CD4-positive, alpha-beta T cell treated with Interleukin-12 subunit alpha and Interleukin-12 subunit beta, for 1 hour (primary cell): ENCODE measurements at regions not wholly inside any gene's neighbourhood (a gene's known extent, or its start where the extent isn't known, plus 50 kb on each side); places are given as distances from the start of the nearest gene placed in this dataset.
A peak's percentile ranks its signal among the peaks of the same experiment; 100 is the strongest.

Experiments
- DNase-seq: peaks from one replicate; pipeline ENCODE4 v3.0.0-alpha.2; 2020

DNA sequence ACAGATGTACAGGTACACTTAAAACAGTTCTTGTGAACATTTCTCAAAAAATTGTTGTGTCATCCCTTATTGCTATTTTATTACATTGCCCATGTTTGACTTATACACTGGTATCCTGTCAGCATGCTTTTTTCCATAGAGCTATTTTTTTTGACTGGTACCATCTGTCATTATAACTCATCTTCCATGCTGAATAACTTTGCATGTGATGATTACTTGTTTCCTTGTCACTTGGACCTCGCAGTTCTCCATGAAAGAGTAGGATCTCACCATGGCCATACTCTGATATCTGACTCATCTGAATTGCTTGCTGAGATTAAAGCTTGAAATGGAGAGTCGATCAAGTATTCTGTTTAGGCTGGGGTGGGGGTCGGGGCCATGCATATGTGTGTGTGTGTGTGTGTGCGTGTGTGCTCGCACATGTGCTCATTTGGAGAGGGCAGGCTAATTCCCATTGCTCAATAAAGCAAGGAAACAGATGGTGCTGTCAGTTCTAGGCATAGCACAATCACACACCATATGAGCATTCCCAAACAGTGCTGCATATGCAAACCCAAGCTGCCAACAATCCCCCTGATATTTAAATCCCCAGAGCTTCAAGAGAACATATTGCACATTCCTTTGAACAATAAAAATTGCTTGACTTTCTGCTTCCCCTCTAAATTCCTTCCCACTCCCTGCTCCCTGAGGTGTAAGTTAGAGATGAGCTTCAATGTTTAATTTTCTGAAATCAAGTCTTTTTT lies 62.9 kb downstream of the NHLRC3 start:
- no peak for DNase-seq

DNA sequence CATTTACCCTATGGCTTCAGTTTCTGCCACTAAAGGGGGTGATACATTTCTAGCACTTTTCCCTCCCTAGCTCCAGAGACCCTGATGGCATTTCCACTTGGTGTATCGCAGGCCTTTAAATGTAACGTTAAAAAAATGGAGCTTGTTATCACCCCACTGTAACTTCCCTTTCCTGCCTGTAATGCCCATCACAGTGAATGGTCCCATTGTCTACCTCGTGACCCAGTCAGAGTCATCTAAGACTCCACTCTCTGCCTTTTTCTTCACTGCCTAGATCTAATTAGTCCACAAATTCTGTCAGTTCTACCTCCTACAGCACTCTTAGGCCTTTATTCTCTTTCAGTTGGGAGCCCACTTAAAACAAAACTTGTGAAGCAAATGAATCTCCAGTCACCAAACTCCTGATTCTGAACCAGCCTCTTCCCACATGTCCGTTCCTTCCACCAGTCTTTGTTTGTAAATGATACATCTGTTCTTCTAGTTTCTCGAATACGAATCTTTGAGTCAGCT lies 64.8 kb downstream of the NHLRC3 start:
- no peak for DNase-seq

DNA sequence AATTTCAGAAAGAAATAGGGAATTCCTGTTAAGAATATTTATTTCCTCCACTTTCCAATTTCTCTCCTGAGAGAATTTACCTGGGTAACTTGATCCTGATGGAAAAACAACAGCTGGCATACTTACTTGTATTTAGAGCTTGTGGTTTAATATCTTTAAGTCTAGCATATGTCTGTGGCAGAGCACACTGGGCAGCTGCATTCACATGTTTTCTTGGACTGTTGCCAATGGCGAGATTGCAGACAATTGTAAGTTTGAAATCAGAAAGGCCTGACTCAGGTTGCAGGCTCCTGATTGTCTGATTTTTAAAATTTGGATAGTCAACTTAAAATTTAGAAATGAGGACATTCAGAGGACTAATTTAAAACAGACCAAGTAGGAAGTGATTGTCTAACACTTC lies 66.9 kb downstream of the NHLRC3 start:
- no peak for DNase-seq

DNA sequence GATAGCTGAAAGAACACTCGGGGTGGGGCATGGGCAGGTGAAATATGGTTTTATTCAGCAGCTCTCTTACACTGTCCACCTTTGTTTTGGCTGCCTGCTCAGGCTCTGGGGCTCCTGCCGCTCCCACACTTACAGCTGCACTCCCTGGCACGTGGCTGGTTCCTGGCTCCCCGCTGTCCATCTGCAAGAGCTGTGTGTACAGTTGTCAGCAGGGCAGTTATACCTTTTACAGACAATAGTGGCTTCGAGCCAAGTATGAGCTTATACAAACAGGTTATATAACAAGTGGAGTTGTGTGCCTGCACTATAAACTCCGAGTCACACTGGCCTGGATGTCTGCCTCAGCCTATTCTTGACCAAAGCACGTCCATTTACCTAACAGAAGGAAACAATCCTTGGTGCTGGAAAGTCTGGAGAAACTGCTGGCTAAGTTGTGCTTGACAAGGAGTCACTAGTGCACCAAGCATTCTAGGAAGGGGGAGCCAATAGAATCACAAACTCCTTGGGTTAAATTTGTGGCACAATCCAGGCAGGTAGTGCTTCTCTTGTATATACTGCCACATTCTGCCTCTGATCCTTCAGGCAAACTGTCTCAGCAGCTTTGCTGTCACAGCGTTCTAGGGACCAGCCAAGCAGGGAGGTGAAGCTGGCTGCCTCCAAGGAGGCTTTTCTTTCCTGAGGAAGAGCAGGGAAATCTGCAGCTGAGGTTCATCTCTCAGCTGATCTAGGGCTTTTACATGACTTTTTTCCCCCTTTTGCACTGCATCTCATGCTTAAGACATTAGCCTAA lies 68.2 kb downstream of the NHLRC3 start:
- DNase-seq = no peak

DNA sequence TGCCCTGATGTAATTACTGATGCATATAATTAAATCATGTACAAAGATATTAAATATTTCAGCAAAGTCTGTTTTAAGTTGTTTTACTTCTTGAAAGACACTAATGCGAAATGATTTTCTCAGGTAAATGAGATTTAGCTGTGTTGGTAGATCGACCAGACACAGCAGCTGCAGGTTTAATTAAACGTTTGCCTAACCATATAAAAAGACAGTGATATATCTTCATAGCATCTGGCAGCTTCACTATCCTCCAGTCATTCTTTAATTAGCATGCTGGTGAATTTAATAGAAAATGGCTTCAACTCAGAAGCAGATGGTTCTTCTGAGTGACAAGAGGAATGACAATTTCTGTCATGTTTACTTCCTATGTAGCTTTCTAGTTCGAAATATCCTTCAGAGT lies 69.3 kb downstream of the NHLRC3 start:
- DNase-seq = no peak

DNA sequence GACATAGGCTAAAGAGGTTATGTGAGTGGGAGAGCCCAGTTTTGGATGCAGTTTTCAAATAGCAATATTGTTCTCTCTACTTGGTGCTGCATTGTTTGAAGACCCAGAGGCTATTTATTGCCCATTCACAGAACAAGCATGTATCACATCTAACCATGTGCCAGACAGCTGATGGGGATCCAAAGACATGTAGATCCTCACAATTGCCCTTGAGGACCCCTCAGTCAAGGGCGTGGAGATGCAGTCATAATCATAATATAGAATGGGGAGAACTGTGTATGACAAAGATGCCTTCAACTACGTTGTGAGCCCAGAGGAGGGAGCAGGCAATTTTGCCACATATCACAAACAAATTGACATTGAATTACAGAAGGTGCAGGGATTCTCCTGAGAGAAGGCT lies 70.5 kb downstream of the NHLRC3 start:
- DNase-seq = no peak

DNA sequence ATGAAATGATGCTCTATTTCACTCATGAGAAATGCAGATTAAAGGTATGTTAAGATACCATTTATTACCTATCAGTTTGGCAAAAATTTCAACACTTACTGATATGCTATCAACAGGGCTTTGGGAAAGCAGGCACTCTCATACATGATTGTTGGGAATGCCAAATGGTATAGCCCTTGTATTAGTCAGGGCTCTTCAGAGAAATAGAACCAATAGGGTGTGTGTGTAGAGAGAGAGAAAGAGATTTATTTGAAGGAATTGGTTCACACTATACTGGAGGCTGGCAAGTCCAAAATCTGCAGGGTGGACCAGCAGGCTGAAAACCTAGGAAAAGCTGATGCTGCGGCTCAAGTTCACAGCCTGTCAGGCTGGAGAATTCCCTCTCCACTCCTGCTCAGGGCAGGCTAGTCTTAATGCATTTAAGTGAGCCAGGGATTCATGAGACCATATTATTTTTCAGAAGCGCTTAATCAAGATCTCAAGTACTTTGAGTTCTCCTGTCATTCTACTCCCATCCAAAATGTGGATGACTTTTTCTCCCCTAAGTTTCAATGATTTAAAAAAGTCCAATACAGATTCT lies 72.4 kb downstream of the NHLRC3 start:
- no peak for DNase-seq

DNA sequence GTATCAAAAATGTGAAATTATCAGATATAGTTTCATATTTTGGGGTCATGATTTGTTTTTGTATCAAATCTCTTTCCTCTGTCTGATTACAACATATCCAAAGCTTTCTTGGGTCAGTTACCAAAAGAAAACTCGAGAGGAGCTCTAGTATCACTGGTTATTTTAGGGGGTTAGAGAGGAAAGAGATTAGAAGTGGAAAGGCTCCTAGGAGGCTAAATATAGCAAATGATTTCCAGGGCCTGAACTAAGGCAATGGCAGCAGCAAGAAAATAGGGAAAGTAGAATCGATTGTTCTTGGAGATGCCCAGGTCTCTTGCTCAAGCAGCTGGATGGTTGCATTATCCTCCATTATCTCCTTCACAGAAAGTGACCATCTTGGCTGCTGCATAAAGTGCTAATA lies 72.9 kb downstream of the NHLRC3 start:
- DNase-seq = no peak

DNA sequence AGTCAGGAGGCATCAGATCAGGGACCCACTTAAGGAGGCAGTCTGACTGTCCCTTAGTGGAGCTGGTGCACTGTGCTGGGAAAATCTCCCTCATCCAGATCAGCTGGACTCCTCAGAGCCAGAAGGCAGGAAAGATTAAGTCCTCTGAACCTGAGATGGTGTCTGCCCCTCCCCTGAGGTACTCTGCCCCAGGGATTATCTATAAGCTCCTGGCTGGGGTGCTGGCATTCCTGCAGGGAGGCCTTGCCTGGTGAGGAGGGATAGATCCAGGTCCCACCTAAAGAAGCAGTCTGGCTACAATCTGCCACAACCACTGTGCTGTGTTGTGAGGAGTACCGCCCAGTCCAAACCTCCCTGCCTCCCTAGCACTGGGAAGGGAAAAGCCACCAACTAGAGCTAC lies 81.2 kb downstream of the NHLRC3 start:
- DNase-seq = no peak

DNA sequence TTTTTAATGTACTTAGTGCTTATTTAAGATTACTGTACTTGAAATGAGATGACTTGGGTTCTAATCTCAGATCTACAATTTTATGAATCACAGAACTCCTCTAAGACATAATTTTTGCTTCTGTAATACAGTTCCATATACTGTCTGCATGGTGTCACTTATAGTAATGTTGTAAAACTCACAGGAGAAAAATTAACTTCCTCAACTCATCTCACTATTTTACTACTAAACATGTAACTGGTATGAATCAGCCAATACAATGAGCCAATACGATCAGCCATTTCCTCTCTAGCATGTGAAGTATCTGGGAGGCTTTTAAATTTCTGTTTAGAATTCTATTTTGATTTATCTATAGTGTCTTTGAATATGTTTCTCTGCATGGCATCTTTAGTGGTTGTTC lies 85.3 kb downstream of the NHLRC3 start:
- no peak for DNase-seq

DNA sequence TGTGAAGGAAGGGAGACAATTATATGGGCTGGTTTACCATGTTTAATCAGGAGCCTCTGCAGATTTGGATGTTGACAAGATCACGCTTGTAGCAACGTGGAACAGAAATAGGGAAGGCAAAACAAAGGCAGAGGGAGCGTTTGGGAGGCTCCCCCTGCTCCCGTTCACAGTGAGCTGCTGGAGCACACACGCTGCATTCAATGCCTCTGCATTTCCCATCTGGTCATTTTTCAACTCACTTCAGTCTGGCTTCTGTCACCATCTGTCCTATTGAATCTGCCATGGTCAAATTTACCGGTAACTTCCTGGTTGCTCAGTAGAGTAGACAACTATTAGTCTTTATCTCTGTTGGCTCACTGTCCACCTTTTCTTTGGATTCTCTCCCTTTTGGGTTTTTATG lies 91.0 kb downstream of the NHLRC3 start:
- DNase-seq = no peak

DNA sequence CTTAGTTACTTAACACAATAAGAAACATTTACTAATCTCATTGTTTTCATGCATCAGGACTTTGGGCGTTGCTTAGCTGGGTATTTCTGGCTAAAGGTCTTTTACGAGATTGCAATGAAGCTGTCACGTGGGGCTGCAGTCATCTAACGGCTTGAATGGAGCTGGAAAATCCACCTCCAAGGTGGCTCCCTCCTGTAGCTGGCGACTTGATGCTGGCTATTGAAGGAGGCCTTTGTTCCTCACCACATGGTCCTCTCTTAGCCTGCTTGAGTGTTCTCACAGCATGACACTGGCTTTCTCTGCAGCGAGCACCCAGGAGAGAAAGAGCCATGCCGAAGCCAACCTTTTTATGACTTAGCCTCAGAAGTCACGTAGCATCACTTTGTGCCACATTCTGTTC lies 92.0 kb downstream of the NHLRC3 start:
- DNase-seq = no peak

DNA sequence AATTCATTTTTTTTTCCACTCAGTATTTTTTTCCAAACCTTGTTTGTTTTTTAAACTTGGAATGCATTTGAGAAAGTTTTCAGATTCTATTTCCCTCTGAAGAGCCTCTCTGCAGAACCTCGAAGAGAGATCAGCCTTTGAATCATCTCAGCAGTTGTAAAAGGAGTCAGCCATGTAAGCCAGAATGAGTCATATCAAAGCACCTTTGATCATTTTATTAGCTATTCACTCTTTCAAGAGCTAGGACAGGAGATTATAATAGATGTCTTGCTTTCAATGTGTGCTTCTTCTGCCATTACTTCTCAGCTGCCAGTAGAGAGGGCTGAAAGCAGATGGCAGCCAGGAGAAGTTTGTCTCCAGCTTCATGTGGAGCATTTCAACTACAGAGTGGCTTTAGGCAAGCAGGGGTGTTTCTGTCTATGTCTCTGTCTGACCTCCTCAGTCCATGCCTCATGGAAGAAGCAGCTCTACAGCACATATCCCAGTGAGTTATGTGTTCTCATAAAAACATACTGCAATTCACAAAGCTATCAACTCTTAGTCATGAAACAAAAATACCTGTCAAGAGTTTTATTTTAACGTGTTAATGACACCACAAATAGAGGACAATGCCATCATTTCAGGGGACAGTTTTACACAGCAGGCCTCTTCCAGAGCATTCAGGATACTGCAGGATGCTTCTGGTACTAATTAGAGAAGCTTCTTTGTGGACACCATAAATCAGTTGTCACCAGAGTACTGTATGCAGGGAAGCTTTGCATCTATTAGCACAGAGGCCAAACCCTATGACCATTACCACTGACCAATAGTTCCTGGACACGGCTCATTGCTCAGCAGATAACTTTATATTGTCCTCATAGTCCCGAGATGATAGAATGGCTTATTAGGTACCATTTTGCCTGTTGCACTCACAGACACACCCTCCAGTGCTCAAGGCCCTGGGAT lies 94.3 kb downstream of the NHLRC3 start:
- no peak for DNase-seq

DNA sequence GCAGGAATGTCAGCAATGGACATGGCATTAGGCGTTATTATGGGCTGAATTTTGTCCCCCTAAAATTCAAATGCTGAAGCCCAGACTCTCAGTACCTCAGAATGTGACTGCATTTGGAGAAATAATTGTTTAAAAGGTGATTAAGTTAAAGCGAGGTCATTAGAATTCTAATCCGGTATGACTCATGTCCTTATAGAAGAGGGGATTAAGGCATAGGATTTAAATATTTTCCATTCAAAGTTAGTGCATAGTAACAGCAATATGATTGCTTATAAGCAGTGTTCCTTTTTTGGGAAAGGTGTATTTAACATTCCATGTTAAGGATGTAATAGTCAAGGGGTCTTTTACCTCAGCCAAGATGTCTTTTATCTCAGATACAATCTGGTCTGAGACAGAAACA lies 95.5 kb downstream of the NHLRC3 start:
- no peak for DNase-seq

DNA sequence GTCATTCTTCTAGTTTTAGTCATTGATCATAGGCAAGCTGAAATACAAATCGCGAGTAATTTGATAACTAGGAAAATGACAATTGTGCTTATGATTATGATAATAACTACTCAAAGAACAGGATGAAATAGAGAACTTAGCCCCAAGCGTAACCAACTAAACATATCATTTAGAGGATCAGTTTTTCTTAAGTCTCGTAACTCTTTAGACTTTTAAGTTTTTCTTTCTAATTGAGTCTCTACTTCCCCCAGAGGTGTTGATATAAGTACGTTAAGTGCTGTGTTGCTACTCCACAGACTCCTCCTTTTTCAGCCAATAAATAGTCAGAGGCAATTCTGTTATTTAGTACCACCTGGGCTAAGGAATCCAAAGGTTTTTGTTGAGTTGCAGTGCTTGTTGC lies 96.3 kb downstream of the NHLRC3 start:
- DNase-seq = no peak

DNA sequence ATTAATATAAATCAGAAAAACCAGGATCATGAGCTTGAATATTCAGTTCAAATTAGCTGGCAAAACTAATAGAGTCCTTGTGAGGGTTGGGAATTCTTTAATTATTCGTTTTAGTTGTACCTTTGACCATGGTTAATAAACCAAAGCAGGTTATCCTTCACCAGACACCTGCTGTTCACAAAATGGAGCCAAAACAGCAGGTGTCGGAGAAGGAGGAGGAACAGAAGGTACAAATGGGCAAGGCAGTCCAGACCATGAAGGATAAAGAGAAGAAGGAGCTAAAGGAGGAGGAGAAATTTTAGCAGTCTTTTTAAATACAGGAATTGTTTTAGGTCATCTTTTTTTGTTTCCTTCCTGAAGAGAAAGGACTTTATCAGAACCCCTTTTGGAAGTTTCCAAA lies 106.1 kb downstream of the NHLRC3 start:
- DNase-seq = no peak

DNA sequence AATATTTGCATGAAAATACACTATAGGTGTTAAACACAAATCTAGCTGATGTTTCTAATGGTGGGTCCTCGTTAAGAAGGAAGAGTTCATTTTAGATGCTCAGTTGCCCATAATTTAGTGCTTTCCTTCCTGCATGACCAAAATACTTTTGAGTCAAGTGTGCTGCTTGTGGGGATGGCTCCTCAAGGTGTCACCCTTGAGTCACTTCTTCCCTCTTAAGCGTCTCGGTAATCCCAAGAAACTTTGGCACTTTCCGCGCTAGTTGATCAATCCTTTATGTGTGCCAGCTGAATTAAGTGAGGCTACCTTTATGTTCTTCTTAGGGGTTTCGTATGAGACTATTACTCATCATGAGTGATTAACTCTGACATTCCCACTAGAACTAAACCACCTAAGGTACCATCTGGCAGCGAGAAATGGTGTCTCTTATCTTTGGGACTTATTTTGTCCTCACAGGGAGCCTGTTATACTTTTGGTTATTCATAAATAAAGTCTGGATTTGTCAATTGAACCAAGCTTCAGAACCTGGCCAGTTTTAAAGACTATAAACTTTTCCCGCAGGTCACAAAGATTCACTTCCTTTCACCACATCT lies 106.8 kb downstream of the NHLRC3 start:
- peak; percentile 8 for DNase-seq

DNA sequence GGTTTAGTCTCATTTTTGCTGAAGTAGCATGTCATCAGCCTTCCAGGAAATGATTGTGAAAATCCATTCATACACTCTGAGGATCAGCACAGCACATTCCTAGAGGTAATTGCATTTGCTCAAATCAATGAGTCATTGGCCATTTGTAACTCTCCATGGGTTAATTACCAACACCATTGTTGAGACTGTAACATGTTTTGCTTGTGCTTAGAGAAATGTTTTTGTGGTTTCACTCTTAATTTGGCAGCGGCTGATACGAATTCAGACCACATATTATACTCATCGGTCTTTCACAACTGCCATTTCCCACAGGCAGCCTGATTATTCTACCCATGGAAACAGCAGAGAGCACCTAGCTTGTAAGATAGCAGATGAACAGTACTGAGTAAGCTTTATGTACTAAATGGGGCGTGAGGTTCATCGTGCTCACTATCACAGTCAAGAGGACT lies 110.3 kb downstream of the NHLRC3 start:
- DNase-seq = no peak

DNA sequence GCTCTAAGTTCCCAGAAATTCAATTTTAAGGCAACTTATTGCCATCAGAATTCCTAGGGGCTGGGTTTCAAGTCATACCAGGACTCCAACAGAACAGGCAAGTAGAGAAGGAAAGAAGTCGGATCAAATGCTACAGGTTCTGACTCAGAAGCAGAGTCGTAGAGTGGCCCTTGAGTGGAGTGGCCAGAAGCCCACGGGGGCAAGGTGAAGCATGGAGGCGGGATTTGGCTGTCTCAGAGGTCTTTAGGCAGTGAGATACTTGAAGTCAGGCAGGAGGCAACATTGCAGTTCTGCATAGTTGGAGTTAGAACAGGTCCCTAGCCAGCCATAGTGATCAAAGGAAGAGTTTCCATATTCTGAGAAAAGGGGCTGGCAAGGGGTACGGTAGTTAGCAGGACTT lies 111.6 kb downstream of the NHLRC3 start:
- no peak for DNase-seq

DNA sequence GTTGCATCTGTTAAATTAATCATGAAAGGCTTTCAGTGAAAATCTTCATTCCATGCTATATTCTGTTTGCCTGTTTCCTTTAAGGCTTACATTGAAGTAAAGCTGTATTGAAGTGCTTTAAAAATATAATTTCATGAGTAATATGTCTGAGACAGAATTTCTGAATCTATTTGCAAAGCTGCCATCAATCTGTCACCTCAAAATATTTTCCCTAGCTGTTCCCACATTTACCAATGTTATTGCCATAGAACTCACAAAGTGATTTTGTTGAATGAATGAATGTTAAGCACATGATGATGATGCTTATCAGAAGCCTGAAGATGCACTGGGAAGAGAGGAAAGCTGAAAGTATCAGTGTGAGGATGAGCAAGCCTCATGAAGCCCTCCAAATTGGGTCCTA lies 115.8 kb downstream of the NHLRC3 start:
- no peak for DNase-seq

DNA sequence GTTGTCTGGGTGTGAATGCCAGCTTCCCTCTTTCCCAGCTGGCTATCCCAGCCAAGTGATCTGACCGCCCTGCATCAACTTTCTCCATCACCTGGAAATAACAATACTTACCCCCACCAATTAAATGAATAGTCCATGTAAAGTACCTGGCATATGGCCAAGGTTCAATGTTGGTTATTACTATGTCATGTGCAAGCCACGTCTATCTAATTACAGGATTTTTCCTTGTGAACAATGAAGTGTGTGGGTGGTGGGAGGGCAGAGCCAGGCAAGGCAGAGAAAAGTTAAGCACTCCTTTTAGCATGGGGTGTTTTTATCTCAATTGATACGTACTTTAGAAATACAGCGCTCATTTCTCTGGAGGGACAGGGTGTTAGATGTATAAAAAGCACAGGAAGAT lies 121.1 kb downstream of the NHLRC3 start:
- no peak for DNase-seq

DNA sequence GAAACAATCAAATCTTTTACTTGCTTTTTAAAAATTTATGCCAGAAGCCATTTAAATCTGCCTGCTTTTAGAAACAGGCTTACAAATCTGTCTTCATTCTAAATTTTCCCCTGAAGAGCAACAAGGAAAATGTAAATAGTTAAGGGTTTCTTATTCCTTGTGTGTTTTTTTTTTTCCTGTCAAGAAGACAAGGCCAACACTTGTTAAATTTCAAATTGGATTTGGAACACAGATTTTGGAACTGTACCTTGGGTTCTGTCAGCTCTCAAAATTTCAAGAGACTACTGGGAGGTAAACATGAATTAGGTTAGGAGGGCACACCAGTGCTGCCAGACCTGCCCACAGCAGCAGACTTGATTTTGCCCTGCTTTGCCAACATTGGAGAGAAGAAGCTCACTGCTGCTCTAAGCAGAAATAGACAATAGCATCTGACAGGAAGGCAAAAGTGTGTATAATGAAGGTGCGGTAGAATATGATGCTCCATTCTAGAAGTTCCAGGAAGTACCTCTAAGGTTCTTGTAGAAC lies 121.7 kb downstream of the NHLRC3 start:
- no peak for DNase-seq
